HG03354 (cell line): ENCODE measurements at regions not wholly inside any gene's neighbourhood (a gene's known extent, or its start where the extent isn't known, plus 50 kb on each side); places are given as distances from the start of the nearest gene placed in this dataset.

ENCODE experiments used
- ATAC-seq: cut with Tn5 transposase; IDR thresholded peaks from one replicate; pipeline ENCODE4 v1.9.1; 2021; ENCODE audit warnings: mild to moderate bottlenecking; ENCODE audit not compliant: unreplicated experiment, poor library complexity, severe bottlenecking

DNA sequence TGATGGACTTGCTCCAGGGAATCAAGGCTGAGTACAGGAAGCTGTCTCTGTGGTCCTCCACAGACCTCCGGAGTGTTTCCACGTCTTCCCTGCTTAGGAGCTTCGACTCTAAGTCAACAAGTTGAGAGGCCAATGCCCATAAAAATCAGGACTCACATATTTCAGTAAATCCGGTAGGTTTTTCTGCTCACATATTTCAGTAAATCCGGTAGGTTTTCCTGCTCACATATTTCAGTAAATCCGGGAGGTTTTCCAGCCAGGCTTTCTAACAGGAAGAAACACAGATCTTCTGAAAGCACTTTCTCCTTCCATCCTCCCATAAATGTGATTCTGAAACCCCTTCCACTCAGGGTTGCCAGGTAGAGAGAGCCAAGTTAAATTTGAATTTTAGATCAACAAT is 340.1 kb upstream of the SHH start:
- no peak for ATAC-seq

DNA sequence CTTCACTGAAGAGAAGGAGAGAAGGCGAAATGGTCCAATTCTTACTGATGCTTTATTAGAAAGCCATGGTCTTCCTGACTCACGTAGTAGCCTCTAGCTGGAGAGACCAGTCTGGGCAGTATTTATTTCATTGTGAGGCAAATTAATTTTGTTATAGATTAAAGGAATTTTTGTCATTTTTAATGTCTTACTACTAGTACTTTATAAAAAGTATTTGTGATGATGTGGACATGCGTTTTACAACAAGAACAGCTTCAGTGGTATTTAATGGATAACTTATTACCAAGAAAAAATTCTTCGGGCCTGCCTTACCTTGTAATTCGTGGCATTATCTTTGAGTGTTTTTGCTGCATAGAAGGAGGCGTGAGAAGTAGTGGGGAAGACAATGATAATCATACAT is 339.4 kb upstream of the SHH start:
- ATAC-seq: no peak

DNA sequence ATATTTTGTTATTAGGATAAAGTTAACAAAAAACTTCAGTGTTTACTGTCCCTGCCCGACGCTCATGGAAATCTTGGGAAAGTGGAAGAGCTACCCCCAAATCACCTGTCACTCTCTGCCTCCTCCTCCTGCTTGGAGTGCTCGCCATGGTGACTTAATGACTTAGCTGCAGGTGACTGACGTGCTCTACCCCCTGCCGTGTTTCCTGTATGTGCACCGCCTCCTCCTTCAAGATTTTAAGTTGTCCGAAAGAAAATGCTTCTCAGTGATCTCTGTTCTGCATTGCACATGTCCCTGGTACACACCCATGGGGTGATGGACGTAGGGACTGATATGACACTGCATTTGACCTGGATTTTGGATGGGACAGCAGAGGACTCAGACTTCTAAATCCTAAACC is 338.8 kb upstream of the SHH start:
- no peak for ATAC-seq

DNA sequence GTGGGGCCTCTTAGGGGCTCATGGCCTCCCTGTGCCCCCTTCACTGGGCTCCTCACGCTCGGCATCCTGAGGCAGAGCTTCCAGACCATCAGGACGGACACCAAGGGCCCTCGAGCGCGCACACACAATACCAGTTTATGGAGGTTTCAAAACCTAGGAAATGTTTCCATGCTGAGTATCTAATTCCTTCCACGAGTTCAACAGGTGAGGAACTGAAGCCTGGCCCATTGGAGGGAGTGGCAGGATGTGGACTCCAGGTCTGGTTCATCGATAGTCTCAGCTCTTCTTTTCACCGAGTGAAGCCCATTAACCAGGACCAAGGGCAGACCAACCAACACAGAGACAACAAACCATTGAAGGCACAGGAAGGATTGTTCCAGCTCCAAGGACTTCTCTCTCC is 336.7 kb upstream of the SHH start:
- ATAC-seq: no peak

DNA sequence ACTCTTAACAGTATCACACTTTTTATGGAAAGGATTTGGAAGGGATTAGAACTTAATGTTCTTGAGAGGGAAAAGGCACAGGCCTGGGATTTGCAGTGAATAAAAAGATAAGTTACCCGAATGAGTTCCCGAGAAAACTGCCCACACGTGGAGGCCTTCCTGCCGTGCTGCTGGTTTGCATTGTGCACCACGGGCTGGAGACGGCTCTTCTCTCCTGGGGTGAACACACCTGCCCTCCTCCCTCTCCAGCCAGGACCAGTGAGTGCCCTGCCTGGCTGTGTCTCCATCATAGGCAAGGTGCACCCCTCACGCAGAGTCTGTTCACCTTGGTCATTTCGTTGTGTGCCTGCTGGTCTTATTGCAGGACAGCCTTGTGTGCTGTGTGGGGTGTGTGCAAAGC is 336.3 kb upstream of the SHH start:
- no peak for ATAC-seq

DNA sequence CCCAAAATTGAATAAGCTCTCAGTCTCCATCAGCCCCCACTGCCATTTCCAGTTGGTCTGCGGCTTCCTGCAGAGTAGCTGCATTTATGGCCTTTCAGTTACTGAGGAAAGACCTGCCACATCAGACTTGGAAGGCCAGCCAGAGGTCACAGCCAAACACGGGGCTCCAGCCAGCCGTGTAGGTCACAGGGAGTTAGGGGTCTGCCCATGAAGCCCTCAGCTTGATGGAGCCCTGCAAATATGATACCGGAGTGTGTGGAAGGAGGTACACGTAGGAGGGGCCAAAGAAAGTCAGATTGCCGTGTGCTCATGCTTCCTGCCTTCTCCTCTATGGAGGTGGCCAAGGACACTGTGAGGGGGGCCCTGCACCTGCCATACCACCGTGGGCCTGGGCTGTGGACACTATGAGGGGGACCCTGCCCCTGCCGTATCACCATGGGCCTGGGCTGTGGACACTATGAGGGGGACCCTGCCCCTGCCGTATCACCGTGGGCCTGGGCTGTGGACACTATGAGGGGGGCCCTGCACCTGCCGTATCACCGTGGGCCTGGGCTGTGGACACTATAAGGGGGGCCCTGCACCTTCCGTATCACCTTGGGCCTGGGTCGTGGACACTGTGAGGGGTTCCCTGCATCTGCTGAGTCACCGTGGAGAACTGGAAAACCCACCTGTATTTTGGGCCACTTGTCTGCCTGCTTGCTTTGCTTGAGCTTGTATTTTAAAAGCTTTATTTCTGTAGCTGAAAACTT is 335.7 kb upstream of the SHH start:
- no peak for ATAC-seq

DNA sequence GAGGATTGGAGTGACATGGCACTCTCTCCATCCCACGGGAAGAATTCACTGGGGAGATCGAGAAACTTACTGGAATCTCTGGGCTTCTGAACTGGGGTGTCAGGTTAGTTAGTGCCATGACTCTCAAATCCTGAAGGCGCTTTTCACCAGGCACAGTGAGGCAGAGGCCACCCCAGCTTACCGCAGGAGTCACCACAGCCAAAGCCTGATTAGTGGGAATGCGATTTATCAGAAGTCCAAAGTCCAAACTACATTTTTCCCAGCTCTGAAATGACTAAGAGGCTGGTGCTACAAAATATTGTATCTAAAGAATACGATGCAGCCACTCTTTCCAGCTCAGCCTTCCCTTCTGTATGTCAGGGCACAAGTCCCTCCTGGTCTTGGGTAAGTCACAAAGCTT is 334.8 kb upstream of the SHH start:
- ATAC-seq: no peak

DNA sequence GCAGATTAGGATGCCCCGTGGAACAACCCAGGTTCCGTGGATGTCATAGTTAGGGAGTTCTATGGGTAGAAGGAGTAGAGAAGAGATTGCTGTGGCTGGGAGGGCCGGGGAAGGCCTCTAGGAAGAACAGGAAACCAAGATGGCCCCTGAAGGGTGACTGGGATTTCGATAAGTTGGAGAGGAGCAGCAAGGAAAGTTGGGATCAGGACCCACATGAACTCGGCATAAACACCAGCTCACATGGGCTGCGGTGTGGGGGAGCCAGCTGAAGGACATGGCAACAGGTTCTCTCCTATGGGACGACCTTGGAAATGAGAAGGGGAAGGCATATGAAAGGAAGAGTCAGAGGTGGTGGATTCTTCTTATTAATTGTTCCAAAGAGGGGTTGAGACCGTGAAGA is 333.7 kb upstream of the SHH start:
- ATAC-seq: no peak

DNA sequence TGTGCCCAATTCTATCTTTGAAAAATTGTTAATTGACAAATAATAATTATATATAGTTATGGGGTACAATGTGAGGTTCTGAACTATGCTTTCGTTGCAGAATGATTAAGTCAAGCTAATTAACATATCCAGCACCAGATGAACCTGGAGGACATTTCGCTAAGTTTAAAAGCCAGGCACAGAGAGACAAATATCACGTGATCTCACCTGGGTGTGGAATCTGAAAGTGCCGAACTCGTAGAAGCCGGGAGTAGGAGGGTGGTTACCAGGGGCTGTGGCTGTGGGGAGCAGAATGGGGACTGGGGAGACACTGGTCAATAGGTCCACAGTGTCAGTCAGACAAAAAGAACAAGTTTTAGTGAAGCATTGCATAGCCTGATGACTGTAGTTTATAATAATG is 332.9 kb upstream of the SHH start:
- ATAC-seq: no peak

DNA sequence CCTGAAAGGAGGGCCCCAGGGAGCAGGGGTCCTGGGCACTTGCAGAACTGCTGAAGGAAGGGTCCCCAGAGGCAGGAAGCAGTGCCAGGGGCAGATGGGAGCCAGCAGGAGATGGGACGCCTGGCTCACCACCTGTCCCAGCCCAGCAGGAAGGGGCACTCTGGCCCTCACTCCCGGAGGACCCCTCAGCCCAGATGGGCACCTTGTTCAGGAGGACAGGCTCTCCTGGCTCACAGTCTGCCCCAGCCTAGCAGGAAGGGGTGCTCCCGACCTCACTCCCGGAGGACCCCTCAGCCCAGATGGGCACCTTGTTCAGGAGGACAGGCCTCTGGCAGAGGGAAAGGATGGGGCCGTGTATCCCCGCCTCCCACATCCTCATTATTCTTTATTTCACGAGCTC is 331.4 kb upstream of the SHH start:
- ATAC-seq: no peak

DNA sequence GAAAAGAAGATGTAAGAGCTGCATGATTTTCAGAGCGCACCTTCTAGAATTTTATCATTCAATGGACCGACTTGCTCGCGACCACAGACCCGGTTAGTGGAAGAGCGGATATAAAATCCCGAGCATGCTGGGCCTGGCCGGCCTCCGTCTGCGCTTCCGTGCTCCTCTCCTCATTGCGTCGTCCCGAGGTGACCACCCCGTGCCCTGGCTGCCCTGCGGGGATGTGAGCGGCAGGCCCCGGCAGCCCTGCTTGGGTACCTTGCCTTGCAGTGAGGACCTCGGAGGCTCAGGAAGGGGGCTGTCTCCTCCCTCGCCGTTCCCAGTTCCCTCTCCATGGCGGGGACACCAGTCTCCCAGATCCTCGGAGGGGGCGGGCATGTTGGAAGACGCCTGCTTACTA is 330.9 kb upstream of the SHH start:
- no peak for ATAC-seq

DNA sequence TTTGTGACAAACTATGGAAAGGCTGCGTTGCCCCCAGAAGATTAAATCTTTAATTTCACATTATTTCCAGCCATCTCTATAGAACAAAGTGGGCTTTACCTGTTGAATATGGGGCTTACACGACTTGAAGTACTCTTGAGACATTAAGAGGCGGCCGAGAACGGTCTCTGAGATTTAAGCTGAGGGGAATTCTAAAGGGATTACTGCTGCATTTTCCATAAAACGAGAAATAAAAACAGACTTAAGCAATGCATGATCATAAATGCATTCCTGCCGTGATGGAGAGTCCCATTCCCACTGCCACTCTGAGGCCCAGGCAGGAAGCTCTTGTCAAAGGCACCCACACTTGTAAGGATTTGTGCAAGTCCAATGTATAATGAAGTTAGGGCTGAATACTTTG is 329.7 kb upstream of the SHH start:
- no peak for ATAC-seq

DNA sequence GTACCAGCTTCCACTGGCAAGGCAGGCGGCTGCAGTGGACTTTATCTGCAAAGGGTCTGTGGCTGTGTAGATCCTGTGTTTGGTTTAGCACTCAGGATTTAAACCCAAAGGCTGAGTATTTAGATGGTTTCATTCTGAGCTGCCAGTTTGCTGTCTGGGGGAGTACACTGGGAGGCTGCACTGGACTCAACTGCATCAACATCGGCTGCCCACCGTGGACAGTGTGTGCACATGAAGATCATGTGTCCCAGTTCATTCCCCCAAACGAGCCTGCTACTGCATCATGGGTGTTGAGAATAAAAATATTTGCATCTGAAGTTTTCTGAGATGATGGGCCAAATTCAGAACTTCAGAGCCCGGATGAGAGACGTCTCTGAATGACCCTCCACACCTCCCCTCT is 328.6 kb upstream of the SHH start:
- no peak for ATAC-seq

DNA sequence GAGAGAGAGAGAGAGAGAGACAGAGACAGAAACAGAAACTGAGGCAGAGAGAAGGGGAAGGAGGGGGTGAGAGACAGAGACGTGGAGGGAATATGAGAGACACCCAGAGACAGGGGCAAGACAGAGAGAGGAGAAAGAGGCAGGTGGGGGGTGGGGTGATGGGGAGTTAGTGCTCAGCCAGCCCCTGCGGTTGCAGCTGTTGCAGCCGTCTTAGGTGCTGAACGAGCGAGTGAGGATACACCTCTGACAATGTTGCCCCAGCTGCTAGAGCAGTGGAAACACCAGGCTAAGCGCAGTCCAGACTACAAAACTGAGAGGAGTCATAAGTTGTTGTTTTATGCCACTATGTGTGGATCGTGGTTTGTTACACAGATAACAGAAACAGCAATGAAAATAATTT is 328.2 kb upstream of the SHH start:
- no peak for ATAC-seq

DNA sequence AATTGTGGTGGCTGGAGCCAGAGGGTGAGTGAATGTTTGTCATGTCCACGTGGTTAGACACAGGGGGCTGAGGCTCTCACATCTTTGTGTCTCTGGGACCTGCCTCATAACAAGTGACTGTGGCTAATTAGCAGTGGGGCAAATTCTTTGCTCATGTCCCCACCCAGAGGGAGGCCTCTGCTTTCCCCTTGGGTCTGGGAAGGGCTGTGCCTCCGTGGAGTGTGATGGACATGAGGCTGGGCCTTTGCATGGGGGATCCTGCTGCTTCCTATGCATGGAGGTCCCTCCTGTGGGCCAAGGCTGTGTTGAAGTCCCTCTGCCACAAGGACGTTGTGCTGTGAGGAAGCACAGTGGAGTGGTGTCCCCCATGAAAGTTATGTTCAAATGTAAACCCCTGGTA is 327.4 kb upstream of the SHH start:
- no peak for ATAC-seq

DNA sequence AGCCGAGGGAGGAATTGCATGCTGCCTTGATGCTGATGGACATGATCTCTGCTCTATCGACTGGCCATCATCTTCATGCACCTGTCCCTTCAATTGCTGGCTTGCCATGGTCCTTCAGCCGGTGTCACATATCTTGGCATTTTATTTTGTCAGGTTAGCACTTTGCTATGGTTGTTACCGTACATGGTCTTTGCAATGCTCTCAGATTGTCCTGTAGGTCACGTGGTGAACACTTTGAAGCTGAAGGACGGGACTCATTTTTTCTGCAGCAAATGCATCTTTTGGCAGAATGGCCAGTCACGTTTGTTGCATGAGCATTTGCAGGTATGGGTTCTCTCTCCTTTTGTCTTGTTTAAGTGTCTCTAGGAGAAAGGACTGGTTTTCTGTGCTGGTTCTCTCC is 326.8 kb upstream of the SHH start:
- no peak for ATAC-seq

DNA sequence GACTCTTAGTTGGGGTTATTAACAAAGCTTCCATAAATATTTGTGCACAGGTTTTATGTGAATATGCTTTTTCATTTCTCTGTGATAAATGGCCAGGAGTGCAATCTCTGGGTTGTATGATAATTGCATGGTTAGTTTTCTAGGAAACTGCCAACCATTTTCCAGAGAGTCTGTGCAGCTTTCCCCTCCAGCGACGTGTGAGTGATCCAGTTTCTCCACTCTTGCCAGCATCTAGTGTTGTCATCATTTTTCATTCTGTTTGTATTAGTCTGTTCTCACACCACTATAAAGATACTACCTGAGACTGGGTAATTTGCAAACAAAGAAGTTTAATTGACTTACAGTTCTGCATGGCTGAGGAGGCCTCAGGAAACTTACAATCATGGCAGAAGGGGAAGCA is 319.6 kb upstream of the SHH start:
- ATAC-seq: no peak

DNA sequence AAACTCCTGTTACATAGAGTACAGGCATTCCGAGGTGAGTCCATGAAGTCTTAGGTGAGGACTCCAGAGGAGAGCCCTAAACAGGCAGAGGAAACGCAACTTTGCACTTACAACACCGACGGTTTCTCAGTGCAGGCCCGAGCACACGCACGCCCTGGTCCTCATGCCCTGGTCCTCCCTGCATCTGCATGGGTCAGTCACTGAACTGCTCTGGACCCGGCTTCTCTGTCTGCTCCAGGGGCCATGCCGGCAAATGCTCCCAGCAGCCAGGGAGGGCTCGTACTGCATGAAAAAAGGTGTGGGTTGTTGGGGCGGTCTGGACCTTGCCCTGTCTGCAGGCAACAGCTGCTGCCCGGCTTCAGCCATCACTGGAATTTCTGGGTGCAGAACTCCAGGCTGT is 317.3 kb upstream of the SHH start:
- no peak for ATAC-seq

DNA sequence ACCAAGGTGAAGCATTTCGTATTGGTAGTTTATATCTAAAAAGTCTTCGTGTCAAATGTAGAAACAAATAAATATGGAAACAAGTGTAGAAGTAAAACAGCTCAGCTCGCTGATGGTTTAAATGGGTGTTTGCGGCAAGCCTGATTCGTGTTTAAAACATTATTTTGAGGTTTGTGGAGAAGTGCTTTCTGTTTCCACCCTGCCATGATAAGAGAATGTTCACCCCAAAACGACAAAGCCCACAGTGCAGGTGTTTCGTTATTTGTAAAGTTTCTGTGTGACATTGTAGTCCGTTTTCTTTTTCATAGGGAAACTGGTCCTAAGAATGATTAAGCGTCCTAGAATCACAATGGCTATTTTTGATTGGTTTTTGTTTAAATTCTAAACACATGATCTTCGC is 316.2 kb upstream of the SHH start:
- ATAC-seq: no peak

DNA sequence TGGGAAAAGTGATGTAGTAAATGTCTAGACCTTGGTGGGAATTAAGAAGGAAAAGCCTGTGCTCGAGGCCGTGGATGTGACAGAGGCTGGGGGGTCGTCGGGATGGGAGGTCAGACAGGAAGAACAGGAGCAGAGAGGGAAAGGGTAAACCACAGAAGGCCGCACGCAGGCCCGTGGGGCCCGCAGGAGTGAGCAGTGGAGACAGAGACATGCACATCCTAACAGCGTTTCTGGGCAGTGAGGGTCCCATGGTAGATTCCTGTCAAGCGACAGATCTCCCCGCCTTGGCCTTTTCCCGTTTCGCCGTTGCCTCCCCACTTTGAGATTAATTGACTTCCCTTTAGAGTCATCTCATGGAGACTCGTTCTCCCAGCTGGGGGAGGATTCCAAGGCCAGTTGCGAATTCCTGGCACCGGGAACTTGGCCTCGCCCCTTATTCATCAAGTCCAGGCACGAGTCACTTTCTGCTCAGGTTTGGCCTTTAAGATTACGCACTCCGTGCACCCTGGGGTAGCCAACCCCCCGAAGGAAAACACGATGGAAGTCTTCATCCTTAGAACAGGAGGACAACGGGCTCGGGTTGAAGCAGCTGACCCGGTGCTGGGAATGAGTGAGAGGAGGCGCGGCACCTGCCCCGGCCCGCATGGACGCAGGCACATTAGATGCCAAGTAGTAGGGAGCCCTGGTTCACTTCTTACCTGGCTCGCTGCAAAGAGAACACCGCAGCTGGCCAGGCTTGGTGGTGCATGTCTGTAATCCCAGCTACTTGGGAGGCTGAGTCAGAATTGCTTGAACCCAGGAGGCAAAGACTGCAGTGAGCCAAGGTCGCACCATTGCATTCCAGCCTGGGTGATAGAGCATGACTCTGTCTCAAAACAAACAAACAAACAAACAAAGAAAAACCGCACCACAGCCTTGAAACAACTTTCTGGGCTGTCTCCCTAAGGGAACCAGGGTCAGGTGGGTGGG is 315.2 kb upstream of the SHH start:
- no peak for ATAC-seq
